ENCODE measurements at regions not wholly inside any gene's neighbourhood (a gene's known extent, or its start where the extent isn't known, plus 50 kb on each side); places are given as distances from the start of the nearest gene placed in this dataset.
A peak's percentile ranks its signal among the peaks of the same experiment; 100 is the strongest.

DNA sequence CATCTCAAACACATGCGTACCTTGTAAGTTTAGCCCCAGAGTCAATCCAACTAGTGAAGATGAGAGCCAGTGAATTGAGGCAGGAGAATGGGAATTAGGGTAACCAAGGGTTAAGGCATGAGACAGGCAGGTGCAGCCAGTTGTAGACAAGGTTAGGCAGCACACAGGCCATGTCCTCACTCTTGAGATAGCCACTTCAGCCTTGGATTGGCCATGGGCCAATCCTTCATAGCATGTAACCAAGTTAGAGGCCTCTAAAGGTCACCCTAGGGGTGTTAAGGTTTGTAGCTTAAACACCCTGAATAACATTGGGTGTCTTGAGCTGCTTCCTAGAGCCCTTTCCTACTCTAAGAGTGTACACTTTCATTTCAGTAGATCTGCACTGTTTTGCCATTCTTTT, 208.2 kb upstream of the RBM19 start:
- H3K27me3 Mint-ChIP-seq (ENCODE audit: low read depth, poor library complexity), result peaks cover 69% of the 10 kb centered on the region
- no peaks in the 10 kb centered on the region for H3K4me1 Mint-ChIP-seq

DNA sequence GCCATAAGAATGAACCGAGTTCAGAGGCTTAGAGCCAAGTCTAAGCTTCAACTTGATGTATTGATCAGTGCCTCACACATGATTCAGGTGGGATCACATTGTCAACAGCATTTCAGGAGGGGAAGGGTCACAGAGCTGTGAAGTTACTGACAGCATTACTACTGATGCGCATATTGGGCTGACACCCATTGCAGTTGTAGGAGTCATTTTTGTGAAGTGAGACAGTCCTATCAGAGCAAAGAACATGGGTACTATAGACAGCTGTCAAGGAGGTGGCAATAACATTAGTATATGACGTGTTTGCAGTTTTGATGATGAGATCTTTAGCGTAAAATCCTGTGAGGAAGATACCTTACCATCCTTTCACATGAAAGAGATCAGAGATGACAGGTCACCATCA, 206.0 kb upstream of the RBM19 start:
- TF ChIP-seq, protein P1, sequence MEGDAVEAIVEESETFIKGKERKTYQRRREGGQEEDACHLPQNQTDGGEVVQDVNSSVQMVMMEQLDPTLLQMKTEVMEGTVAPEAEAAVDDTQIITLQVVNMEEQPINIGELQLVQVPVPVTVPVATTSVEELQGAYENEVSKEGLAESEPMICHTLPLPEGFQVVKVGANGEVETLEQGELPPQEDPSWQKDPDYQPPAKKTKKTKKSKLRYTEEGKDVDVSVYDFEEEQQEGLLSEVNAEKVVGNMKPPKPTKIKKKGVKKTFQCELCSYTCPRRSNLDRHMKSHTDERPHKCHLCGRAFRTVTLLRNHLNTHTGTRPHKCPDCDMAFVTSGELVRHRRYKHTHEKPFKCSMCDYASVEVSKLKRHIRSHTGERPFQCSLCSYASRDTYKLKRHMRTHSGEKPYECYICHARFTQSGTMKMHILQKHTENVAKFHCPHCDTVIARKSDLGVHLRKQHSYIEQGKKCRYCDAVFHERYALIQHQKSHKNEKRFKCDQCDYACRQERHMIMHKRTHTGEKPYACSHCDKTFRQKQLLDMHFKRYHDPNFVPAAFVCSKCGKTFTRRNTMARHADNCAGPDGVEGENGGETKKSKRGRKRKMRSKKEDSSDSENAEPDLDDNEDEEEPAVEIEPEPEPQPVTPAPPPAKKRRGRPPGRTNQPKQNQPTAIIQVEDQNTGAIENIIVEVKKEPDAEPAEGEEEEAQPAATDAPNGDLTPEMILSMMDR (IDR thresholded peaks at IDR 0.05), result no peak
- H3K27me3 Mint-ChIP-seq (ENCODE audit: low read depth, poor library complexity), result peaks cover 76% of the 10 kb centered on the region
- no peaks in the 10 kb centered on the region for H3K36me3 Mint-ChIP-seq (ENCODE audit: low read depth)
- H3K4me1 Mint-ChIP-seq, result no peaks in the 10 kb centered on the region
- no peak for DNase-seq
- no peaks in the 10 kb centered on the region for H3K9me3 Mint-ChIP-seq
- no peak overlapping the region for H3K27ac Mint-ChIP-seq
- no peak overlapping the region for H3K4me3 Mint-ChIP-seq

More for the DNA sequence above, 208.2 kb upstream of the RBM19 start:
- H3K27ac Mint-ChIP-seq, result no peak overlapping the region
- no peaks in the 10 kb centered on the region for H3K36me3 Mint-ChIP-seq (ENCODE audit: low read depth)
- no peak for DNase-seq
- H3K9me3 Mint-ChIP-seq, result no peaks in the 10 kb centered on the region
- TF ChIP-seq, protein P1 (IDR thresholded peaks at IDR 0.05), result no peak
- no peak overlapping the region for H3K4me3 Mint-ChIP-seq

DNA sequence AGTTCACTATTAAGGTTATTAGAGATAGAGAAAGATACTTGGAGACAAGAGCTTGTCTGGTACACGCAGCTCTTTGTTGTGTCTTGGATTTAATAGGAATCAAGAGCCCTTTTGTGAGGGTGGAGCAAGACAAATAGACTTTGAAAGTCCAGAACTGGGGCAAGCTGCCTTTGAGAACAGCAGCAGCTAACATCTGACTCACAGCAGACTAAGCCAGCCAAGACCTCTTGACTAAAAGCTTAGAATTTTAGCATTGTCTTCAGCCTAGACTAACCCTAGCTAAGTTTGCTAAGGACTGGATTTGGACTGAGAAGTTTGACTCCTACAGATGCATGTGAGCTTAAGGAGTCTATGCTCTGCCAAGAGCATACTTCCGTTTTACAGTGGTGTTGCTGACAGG, 201.9 kb upstream of the RBM19 start:
- no peaks in the 10 kb centered on the region for H3K4me1 Mint-ChIP-seq
- H3K36me3 Mint-ChIP-seq (ENCODE audit: low read depth), result no peaks in the 10 kb centered on the region
- no peak overlapping the region for H3K4me3 Mint-ChIP-seq
- H3K27me3 Mint-ChIP-seq (ENCODE audit: low read depth, poor library complexity), result peaks cover 97% of the 10 kb centered on the region
- DNase-seq, result no peak
- no peak overlapping the region for H3K27ac Mint-ChIP-seq
- no peaks in the 10 kb centered on the region for H3K9me3 Mint-ChIP-seq
- TF ChIP-seq, protein P1 (IDR thresholded peaks at IDR 0.05), result no peak

DNA sequence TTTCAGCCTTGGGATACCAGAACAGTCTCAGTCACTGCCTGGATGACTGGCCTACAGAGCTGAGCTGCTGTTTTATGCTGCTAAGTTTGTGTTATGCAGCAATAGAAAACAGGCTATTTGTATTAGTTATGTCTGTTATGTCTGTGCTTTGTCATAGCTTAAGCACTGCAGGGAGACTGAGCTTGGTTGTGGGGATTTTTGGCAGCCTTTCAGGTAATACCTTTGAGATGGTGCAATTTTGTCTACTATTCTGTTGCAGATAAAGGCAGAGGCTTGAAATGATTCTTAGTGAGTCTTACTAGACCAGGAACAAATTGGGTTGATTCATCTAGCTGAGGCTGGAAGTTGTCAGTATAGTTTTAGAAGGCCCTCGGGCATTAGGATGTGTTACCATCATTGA, 201.3 kb upstream of the RBM19 start:
- no peak for DNase-seq
- no peak overlapping the region for H3K4me3 Mint-ChIP-seq
- no peak overlapping the region for H3K27ac Mint-ChIP-seq
- no peaks in the 10 kb centered on the region for H3K4me1 Mint-ChIP-seq
- no peaks in the 10 kb centered on the region for H3K36me3 Mint-ChIP-seq (ENCODE audit: low read depth)
- H3K9me3 Mint-ChIP-seq, result no peaks in the 10 kb centered on the region
- TF ChIP-seq, protein P1 (IDR thresholded peaks at IDR 0.05), result no peak
- peaks cover 97% of the 10 kb centered on the region for H3K27me3 Mint-ChIP-seq (ENCODE audit: low read depth, poor library complexity)

DNA sequence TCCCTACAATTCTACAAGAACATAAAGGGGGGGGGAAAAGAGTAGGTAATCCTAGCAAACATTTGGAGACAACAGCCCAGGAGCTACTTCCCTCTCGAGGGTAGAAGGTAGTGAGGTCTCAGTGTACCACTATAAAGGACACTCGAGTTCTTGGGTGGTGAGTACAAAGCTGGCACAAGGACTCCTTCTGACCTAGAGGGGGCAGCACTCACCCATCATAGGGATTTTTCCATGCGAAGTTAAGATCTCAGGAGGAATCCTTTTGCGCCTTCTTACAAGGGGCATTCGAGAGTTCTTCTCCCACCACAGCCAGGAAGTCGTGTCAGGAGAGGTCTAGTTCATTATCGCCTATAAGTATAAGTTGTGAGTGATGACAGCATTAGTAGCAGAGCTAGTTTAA, 200.2 kb upstream of the RBM19 start:
- TF ChIP-seq, protein P1 (IDR thresholded peaks at IDR 0.05), result peak; percentile 69
- no peaks in the 10 kb centered on the region for H3K36me3 Mint-ChIP-seq (ENCODE audit: low read depth)
- no peak overlapping the region for H3K27ac Mint-ChIP-seq
- H3K9me3 Mint-ChIP-seq, result no peaks in the 10 kb centered on the region
- H3K4me3 Mint-ChIP-seq, result no peak overlapping the region
- DNase-seq, result peak; percentile 59
- H3K27me3 Mint-ChIP-seq (ENCODE audit: low read depth, poor library complexity), result peaks cover 100% of the 10 kb centered on the region
- no peaks in the 10 kb centered on the region for H3K4me1 Mint-ChIP-seq

DNA sequence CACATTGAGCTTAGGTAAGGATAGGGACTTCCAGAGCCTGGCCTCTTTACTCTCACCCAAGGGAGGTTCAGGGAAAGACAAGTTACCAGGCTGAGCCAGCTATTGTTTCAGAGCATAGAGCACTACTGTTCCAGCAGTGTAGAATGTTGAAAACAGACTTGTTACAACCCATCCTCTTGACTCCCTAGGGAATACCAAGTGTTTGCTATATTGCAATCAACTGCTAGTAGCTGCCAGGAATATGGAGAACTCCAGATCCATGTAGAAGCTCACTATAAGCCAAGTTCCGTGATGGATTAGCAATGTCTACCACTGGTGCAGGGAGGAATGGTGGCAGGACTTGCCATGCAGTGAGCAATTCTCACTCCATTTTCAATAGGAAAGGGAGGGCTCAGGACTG, 199.8 kb upstream of the RBM19 start:
- TF ChIP-seq, protein P1 (IDR thresholded peaks at IDR 0.05), result no peak
- no peak overlapping the region for H3K4me3 Mint-ChIP-seq
- no peak for DNase-seq
- H3K27me3 Mint-ChIP-seq (ENCODE audit: low read depth, poor library complexity), result peaks cover 98% of the 10 kb centered on the region
- no peaks in the 10 kb centered on the region for H3K36me3 Mint-ChIP-seq (ENCODE audit: low read depth)
- no peak overlapping the region for H3K27ac Mint-ChIP-seq
- no peaks in the 10 kb centered on the region for H3K4me1 Mint-ChIP-seq
- H3K9me3 Mint-ChIP-seq, result no peaks in the 10 kb centered on the region
